Upper lobe of left lung (tissue), 6 donors: ENCODE measurements at regions not wholly inside any gene's neighbourhood (a gene's known extent, or its start where the extent isn't known, plus 50 kb on each side); places are given as distances from the start of the nearest gene placed in this dataset.

Experiments used
- ATAC-seq, 2 donors: fragments of 200-7000 bp; cut with Tn5 transposase; one replicate each; pipeline ENCODE4 v1.9.1; 2022; ENCODE audit warnings: mild to moderate bottlenecking in 2 of 2, moderate library complexity in 2 of 2; ENCODE audit not compliant: low FRiP score in 2 of 2
- DNase-seq, 2 donors: peaks; one replicate each; pipeline ENCODE4 v3.0.0-alpha.2; 2019 to 2020
- H3K27ac ChIP-seq, 4 donors: fragments of 200-600 bp; sonication (generic); one replicate each; pipeline ENCODE4 v1.5.1; 2016 to 2019
- H3K27me3 ChIP-seq, 4 donors: fragments of 200-600 bp; sonication (generic); one replicate each; pipeline ENCODE4 v1.5.1; 2017 to 2019
- H3K36me3 ChIP-seq, 4 donors: fragments of 200-600 bp; sonication (generic); one replicate each; pipeline ENCODE4 v1.5.1; 2016 to 2019
- H3K4me1 ChIP-seq, 4 donors: fragments of 200-600 bp; sonication (generic); one replicate each; pipeline ENCODE4 v1.5.1; 2018 to 2019
- H3K4me3 ChIP-seq, 4 donors: fragments of 200-600 bp; sonication (generic); one replicate each; pipeline ENCODE4 v1.5.1; 2017 to 2019; ENCODE audit warnings: mild to moderate bottlenecking in 2 of 4, moderate library complexity in 1 of 4
- H3K9me3 ChIP-seq, 4 donors: fragments of 200-600 bp; sonication (generic); one replicate each; pipeline ENCODE4 v1.5.1; 2018 to 2019
- EP300 ChIP-seq, 4 donors: sonication (generic); formaldehyde crosslinking; IDR thresholded peaks; one replicate each; pipeline ENCODE4 v1.5.1; 2017; ENCODE audit warnings: antibody characterized with exemption in 4 of 4, control low read depth in 2 of 4
- POLR2A ChIP-seq, 4 donors: fragments of 450-650 bp; IDR thresholded peaks; one replicate each; pipeline ENCODE4 v1.5.1; 2016 to 2017; ENCODE audit warnings: antibody characterized with exemption in 4 of 4, mild to moderate bottlenecking in 2 of 4
- POLR2AphosphoS5 ChIP-seq, 2 donors: sonication (generic); formaldehyde crosslinking; IDR thresholded peaks; one replicate each; pipeline ENCODE4 v1.5.1; 2017; ENCODE audit warnings: antibody characterized with exemption in 2 of 2
- WGBS, 2 donors: methylation state at CpG; one replicate each; pipeline ENCODE4 v1.1.5; 2017 to 2018; 5-methylcytosine and 5-hydroxymethylcytosine counted together
- TF ChIP-seq, protein P1 (sequence below), 6 experiments: fragments of 450-650 bp in 4 of 6; fragments of 200-600 bp in 2 of 6; sonication (generic) in 2 of 6; IDR thresholded peaks; one replicate each; pipeline ENCODE4 v1.5.1; 2016 to 2019; ENCODE audit warnings: antibody characterized with exemption in 6 of 6
- donor health status: DM: no; HTN: no; CAD: no; lungs with moderate emphysema.
- donor health status: DM: no; HTN: yes; CAD: no; lungs with severe emphysema.

DNA sequence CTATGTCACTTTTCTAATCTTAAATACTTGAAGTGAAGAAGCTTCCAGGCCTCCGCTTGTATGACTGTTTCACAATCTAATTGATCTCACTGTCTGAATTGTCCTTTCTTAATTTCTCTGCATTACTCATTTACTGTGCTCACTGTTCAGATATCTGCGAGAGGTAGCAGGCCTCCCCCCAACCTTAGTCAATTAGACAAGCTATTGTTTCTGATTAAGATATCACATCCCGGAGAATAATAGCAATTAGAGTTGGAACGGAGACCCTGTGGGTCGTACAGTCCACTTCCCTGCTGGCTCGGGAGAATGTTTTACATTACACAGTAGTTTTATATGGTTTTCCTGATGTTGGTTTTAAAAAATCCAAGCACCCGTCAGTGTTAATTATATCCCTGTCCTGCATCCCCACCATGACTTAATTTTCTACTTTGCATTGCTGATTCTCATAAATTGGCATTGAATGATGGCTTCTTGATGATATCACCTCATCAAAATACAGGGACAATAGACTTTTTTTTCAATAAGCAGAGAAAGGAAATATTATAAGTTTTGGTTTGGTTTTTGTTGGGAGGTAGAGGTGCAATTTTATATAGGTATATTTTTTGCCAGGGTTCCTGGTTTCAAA lies 178.7 kb upstream of the TSHZ2 start:
- no peaks in the 10 kb centered on the region for H3K9me3 ChIP-seq
- H3K36me3 ChIP-seq, result no peaks in the 10 kb centered on the region
- TF ChIP-seq, protein P1, sequence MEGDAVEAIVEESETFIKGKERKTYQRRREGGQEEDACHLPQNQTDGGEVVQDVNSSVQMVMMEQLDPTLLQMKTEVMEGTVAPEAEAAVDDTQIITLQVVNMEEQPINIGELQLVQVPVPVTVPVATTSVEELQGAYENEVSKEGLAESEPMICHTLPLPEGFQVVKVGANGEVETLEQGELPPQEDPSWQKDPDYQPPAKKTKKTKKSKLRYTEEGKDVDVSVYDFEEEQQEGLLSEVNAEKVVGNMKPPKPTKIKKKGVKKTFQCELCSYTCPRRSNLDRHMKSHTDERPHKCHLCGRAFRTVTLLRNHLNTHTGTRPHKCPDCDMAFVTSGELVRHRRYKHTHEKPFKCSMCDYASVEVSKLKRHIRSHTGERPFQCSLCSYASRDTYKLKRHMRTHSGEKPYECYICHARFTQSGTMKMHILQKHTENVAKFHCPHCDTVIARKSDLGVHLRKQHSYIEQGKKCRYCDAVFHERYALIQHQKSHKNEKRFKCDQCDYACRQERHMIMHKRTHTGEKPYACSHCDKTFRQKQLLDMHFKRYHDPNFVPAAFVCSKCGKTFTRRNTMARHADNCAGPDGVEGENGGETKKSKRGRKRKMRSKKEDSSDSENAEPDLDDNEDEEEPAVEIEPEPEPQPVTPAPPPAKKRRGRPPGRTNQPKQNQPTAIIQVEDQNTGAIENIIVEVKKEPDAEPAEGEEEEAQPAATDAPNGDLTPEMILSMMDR (IDR thresholded peaks at IDR 0.05), result no peak
- TF ChIP-seq POLR2A (IDR thresholded peaks at IDR 0.05) (no peak), POLR2AphosphoS5 (IDR thresholded peaks at IDR 0.05) (no peak), EP300 (IDR thresholded peaks at IDR 0.05) (no peak)
- DNase-seq (no peak), ATAC-seq (no peak)
- WGBS, 2 donors, result 91% methylated on average over 7 of the region's 7 CpGs
- no peaks in the 10 kb centered on the region for H3K4me1 ChIP-seq
- no peaks in the 10 kb centered on the region for H3K27me3 ChIP-seq
- H3K4me3 ChIP-seq, result no peak overlapping the region
- H3K27ac ChIP-seq, result no peak overlapping the region

DNA sequence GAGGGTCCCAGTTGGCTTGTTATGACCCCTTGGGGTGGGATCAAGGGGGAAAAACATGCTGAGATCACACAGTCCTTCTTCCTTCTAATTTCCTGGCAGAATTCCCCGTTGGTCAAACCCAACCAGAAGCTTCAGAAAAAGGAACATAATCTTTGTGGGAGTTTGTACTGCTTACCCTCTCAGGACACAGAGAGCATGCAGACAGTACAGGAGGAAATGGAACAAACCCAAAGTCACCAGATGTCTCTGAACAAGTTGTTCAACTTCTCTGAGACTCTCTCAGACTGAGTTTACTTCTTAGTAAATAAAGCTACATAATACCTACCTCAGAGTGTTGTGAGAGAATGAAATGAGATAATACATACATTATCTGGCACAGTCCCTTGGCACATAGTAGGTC lies 181.1 kb upstream of the TSHZ2 start:
- Histone ChIP-seq H3K27ac (no peak overlapping the region), H3K27me3 (no peaks in the 10 kb centered on the region), H3K4me1 (no peaks in the 10 kb centered on the region), H3K4me3 (no peak overlapping the region), H3K36me3 (no peaks in the 10 kb centered on the region), H3K9me3 (no peaks in the 10 kb centered on the region)
- TF ChIP-seq, protein P1 (IDR thresholded peaks at IDR 0.05), result no peak
- TF ChIP-seq POLR2A (IDR thresholded peaks at IDR 0.05) (no peak), EP300 (IDR thresholded peaks at IDR 0.05) (no peak), POLR2AphosphoS5 (IDR thresholded peaks at IDR 0.05) (no peak)
- WGBS, 2 donors, result 46 to 56% methylated on average over 1 of the region's 1 CpG
- ATAC-seq, result no peak
- no peak for DNase-seq

- Histone ChIP-seq H3K36me3 (no peaks in the 10 kb centered on the region), H3K27ac (no peak overlapping the region), H3K27me3 (no peaks in the 10 kb centered on the region), H3K4me1 (no peaks in the 10 kb centered on the region), H3K4me3 (no peak overlapping the region), H3K9me3 (no peaks in the 10 kb centered on the region)
- DNase-seq (no peak), ATAC-seq (no peak)
- 86 to 93% methylated on average over 2 of the region's 2 CpGs for WGBS, 2 donors
- TF ChIP-seq EP300 (IDR thresholded peaks at IDR 0.05) (no peak), POLR2A (IDR thresholded peaks at IDR 0.05) (no peak), POLR2AphosphoS5 (IDR thresholded peaks at IDR 0.05) (no peak)
- TF ChIP-seq, protein P1 (IDR thresholded peaks at IDR 0.05), result no peak
Measured at GRCh38 chr20:52789716-52790115, 182.4 kb upstream of the TSHZ2 start.

DNA sequence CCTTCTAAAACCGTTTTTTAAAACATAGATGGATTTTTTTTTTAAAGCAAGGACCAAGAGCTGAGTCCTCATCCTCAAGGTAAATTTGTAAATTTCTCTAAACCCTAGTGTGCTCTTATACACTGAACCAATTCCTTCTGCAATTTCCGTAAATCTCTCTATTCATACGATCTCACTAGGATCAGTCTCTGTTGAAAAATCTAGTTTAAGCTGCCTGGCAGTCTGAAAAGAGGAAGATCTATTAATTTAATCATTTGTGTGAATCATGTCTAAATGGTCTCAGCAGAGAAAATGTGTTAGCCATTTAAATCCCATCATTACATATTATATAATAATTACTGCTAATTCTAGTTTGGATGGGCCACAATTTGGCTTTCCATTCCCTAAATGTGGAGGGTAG lies 184.2 kb upstream of the TSHZ2 start:
- 63 to 72% methylated on average over 3 of the region's 3 CpGs for WGBS, 2 donors
- ATAC-seq, result no peak
- no peaks in the 10 kb centered on the region for H3K27me3 ChIP-seq
- H3K9me3 ChIP-seq, result no peaks in the 10 kb centered on the region
- DNase-seq, result no peak
- H3K36me3 ChIP-seq, result no peaks in the 10 kb centered on the region
- H3K4me1 ChIP-seq, result no peaks in the 10 kb centered on the region
- no peak overlapping the region for H3K4me3 ChIP-seq
- TF ChIP-seq EP300 (IDR thresholded peaks at IDR 0.05) (no peak), POLR2AphosphoS5 (IDR thresholded peaks at IDR 0.05) (no peak), POLR2A (IDR thresholded peaks at IDR 0.05) (no peak)
- TF ChIP-seq, protein P1 (IDR thresholded peaks at IDR 0.05), result no peak
- no peak overlapping the region for H3K27ac ChIP-seq

DNA sequence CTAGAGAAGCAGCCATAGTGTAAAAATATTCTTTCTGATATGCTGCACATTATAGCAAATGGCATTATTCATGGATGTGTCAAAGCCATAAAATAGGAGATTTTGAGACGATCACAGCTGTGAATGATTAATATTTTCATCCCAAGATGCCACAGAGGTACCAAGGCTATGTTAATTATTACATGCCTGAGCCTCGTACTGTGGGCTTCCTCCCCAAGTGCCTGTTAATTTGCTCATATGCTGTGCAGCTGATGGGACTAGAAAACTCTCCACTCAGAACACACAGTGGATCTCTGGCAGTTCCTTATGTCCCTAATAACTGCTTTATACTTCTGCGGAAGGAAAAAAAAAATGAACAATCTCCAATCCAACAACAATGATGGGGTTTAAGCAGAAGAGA lies 184.9 kb upstream of the TSHZ2 start:
- Histone ChIP-seq H3K4me1 (no peaks in the 10 kb centered on the region), H3K4me3 (no peak overlapping the region), H3K27ac (no peak overlapping the region), H3K36me3 (no peaks in the 10 kb centered on the region), H3K27me3 (no peaks in the 10 kb centered on the region), H3K9me3 (no peaks in the 10 kb centered on the region)
- ATAC-seq (no peak), DNase-seq (no peak)
- WGBS, 2 donors, result 60 to 67% methylated on average over 3 of the region's 3 CpGs
- TF ChIP-seq, protein P1 (IDR thresholded peaks at IDR 0.05), result no peak
- no peak for TF ChIP-seq EP300 (IDR thresholded peaks at IDR 0.05)
- no peak for TF ChIP-seq POLR2A (IDR thresholded peaks at IDR 0.05)
